CD4-positive, alpha-beta memory T cell (primary cell): ENCODE measurements at regions not wholly inside any gene's neighbourhood (a gene's known extent, or its start where the extent isn't known, plus 50 kb on each side); places are given as distances from the start of the nearest gene placed in this dataset.
A peak's percentile ranks its signal among the peaks of the same experiment; 100 is the strongest.

Experiments used
- CTCF ChIA-PET: fragments of 350-600 bp; sonication (Branson Sonifier 250); formaldehyde crosslinking; loops from one replicate; lab custom pipeline; 2021; ENCODE audit warnings: inconsistent platforms; ENCODE audit not compliant: partially characterized antibody; lab: Charles Lee
- POLR2A ChIA-PET: fragments of 350-600 bp; sonication (Branson Sonifier 250); formaldehyde crosslinking; loops from one replicate; lab custom pipeline; 2021; ENCODE audit not compliant: partially characterized antibody; lab: Charles Lee
- DNase-seq, 5 donors: peaks; one replicate each; pipeline versions ENCODE4 v3.0.0 to v3.0.0-alpha.2; 2020 to 2022; ENCODE audit warnings: mixed read lengths in 1 of 5
- H3K27ac ChIP-seq: one replicate; pipeline ENCODE4 v1.7.0; 2013; ENCODE audit warnings: low read depth, low read length
- H3K27me3 ChIP-seq: 2 replicates; pipeline ENCODE4 v1.7.0; 2013; ENCODE audit warnings: mild to moderate bottlenecking, low read length, moderate library complexity; ENCODE audit not compliant: insufficient read depth
- H3K36me3 ChIP-seq: 2 replicates; pipeline ENCODE4 v1.7.0; 2013; ENCODE audit warnings: mild to moderate bottlenecking, low read length, moderate library complexity; ENCODE audit not compliant: insufficient read depth
- H3K4me1 ChIP-seq: 2 replicates; pipeline ENCODE4 v1.7.0; 2013; ENCODE audit warnings: mild to moderate bottlenecking, low read length, moderate library complexity; ENCODE audit not compliant: insufficient read depth
- H3K4me3 ChIP-seq, 2 donors: one replicate each; pipeline ENCODE4 v1.7.0; 2013; ENCODE audit warnings: low read length in 2 of 2, mild to moderate bottlenecking in 1 of 2
- H3K9me3 ChIP-seq, 2 donors: one replicate each; pipeline ENCODE4 v1.7.0; 2013; ENCODE audit warnings: low read length in 2 of 2, control low read depth in 1 of 2; ENCODE audit not compliant: control insufficient read depth in 1 of 2
- H3K27ac Mint-ChIP-seq, 7 donors: one replicate each; pipeline ENCODE4 v1.8.0; 2020 to 2021; ENCODE audit warnings: mixed read lengths in 7 of 7, mild to moderate bottlenecking in 6 of 7, inconsistent platforms in 3 of 7, moderate library complexity in 3 of 7
- H3K27me3 Mint-ChIP-seq, 2 donors: one replicate each; pipeline ENCODE4 v1.8.0; 2020 to 2021; ENCODE audit warnings: mixed read lengths in 2 of 2
- H3K36me3 Mint-ChIP-seq, 2 donors: one replicate each; pipeline ENCODE4 v1.8.0; 2020 to 2021; ENCODE audit warnings: mixed read lengths in 2 of 2, inconsistent platforms in 1 of 2, mild to moderate bottlenecking in 1 of 2
- H3K4me1 Mint-ChIP-seq, 4 donors: one replicate each; pipeline ENCODE4 v1.8.0; 2020 to 2021; ENCODE audit warnings: mixed read lengths in 4 of 4, mild to moderate bottlenecking in 1 of 4
- H3K4me3 Mint-ChIP-seq, 8 donors: one replicate each; pipeline ENCODE4 v1.8.0; 2020 to 2021; ENCODE audit warnings: mixed read lengths in 8 of 8, mild to moderate bottlenecking in 7 of 8, moderate library complexity in 6 of 8, inconsistent platforms in 3 of 8
- H3K9me3 Mint-ChIP-seq, 8 donors: one replicate each; pipeline ENCODE4 v1.8.0; 2020 to 2021; ENCODE audit warnings: mixed read lengths in 8 of 8, mild to moderate bottlenecking in 5 of 8, inconsistent platforms in 3 of 8, moderate library complexity in 1 of 8
- intact Hi-C: fragments of 100-400 bp; cut with micrococcal nuclease; formaldehyde crosslinking; loops from one replicate; pipeline ENCODE4 v1.15.1; 2023

- Mint-ChIP-seq H3K9me3 (peaks cover 0 to 9% (median 4%) of the 10 kb centered on the region in 8 donors), H3K27me3 (peaks cover 13 to 14% of the 10 kb centered on the region in 2 donors), H3K4me1 (no peaks in the 10 kb centered on the region), H3K36me3 (no peaks in the 10 kb centered on the region), H3K4me3 (no peak overlapping the region), H3K27ac (no peak overlapping the region)
- no peak overlapping the region for H3K4me3 ChIP-seq
- POLR2A ChIA-PET, result no interaction called here
- intact Hi-C loops, result no loop called here
- H3K27ac ChIP-seq, result no peak overlapping the region
- DNase-seq, result no peak
- H3K4me1 ChIP-seq, result no peaks in the 10 kb centered on the region
- CTCF ChIA-PET, result interaction anchor here (1.3 kb wide), 1 partner anchor 27 kb away, joined by 5 read pairs; no protein-coding TSS in a partner anchor
- H3K27me3 ChIP-seq, result no peaks in the 10 kb centered on the region
- no peaks in the 10 kb centered on the region for H3K9me3 ChIP-seq
- no peaks in the 10 kb centered on the region for H3K36me3 ChIP-seq
These were observed 202.7 kb upstream of the KBTBD8 start for GRCh38 chr3:66795365-66795764.

DNA sequence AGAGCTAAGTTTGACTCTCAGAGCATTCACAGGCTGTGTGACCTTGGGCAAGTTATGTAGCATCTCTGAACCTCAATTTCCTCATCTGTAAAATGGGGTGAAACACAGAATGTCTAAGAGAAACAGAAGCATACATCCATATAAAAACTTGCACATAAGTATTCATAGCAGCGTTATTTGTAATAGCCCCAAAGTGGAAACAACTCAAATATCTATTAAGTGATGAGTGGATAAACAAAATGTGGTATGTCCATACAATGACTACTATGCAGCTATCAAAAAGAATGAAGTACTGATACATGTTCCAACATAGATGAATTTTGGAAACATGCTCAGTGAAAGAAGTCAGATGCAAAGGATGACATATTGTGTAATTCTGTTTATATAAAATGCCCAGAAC, 201.8 kb upstream of the KBTBD8 start:
- Mint-ChIP-seq H3K27me3 (peaks cover 13 to 14% of the 10 kb centered on the region in 2 donors), H3K9me3 (peaks cover 0 to 9% (median 4%) of the 10 kb centered on the region in 8 donors), H3K4me3 (no peak overlapping the region), H3K4me1 (no peaks in the 10 kb centered on the region), H3K36me3 (no peaks in the 10 kb centered on the region), H3K27ac (no peak overlapping the region)
- Histone ChIP-seq H3K27me3 (no peaks in the 10 kb centered on the region), H3K36me3 (no peaks in the 10 kb centered on the region), H3K27ac (no peak overlapping the region), H3K4me1 (no peaks in the 10 kb centered on the region), H3K4me3 (no peak overlapping the region), H3K9me3 (no peaks in the 10 kb centered on the region)
- POLR2A ChIA-PET, result no interaction called here
- no peak for DNase-seq
- intact Hi-C loops, result no loop called here
- CTCF ChIA-PET, result no interaction called here

GRCh38 chr3:66797889-66798560, 200.1 kb upstream of the KBTBD8 start:
- Mint-ChIP-seq H3K9me3 (peaks cover 0 to 9% (median 4%) of the 10 kb centered on the region in 8 donors), H3K27ac (no peak overlapping the region), H3K4me1 (no peaks in the 10 kb centered on the region), H3K36me3 (no peaks in the 10 kb centered on the region), H3K4me3 (no peak overlapping the region), H3K27me3 (peaks cover 17% of the 10 kb centered on the region in 2 donors)
- Histone ChIP-seq H3K4me3 (no peak overlapping the region), H3K9me3 (no peaks in the 10 kb centered on the region), H3K4me1 (no peaks in the 10 kb centered on the region), H3K36me3 (no peaks in the 10 kb centered on the region), H3K27ac (no peak overlapping the region), H3K27me3 (no peaks in the 10 kb centered on the region)
- DNase-seq, result no peak
- POLR2A ChIA-PET, result no interaction called here
- CTCF ChIA-PET, result no interaction called here
- intact Hi-C loops, result no loop called here

DNA sequence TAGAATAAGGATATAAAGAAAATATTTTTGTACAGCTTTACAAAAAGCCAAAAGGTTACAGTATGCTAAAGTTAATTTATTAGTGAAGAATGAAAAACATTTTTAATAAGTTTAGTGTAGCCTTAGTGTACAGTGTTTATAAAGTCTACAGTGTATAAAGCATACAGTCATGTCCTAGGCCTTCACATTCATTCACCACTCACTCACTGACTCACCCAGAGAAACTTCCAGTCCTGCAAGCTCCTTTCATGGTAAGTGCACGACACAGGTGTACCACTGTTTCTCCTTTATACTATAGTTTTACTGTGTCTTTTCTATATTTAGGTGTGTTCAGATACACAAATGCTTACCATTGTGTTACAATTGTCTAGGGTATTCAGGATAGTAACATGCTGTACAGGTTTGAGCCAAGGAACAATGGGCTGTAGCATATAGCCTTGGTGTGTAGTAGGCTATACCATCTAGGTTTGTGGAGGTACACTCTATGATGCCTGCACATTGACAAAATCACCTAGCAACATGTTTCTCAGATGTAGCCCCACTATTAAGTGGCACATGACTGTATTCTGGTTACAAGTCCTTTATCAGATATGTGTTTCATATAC, 197.1 kb upstream of the KBTBD8 start:
- H3K27me3 ChIP-seq, result no peaks in the 10 kb centered on the region
- DNase-seq, result no peak
- H3K4me1 ChIP-seq, result no peaks in the 10 kb centered on the region
- H3K4me3 ChIP-seq, result no peak overlapping the region
- Mint-ChIP-seq H3K27ac (no peak overlapping the region), H3K27me3 (peaks cover 17% of the 10 kb centered on the region in 2 donors), H3K9me3 (peaks cover 0 to 9% (median 4%) of the 10 kb centered on the region in 8 donors), H3K4me3 (no peak overlapping the region), H3K36me3 (no peaks in the 10 kb centered on the region), H3K4me1 (peaks cover 2 to 11% (median 7%) of the 10 kb centered on the region in 4 donors)
- no peak overlapping the region for H3K27ac ChIP-seq
- POLR2A ChIA-PET, result no interaction called here
- no peaks in the 10 kb centered on the region for H3K36me3 ChIP-seq
- CTCF ChIA-PET, result interaction anchor here (1.2 to 3.1 kb wide), 2 partner anchors 17 to 393 kb away, joined by 5 to 23 read pairs; no protein-coding TSS in a partner anchor
- no peaks in the 10 kb centered on the region for H3K9me3 ChIP-seq
- intact Hi-C loops, result no loop called here

DNA sequence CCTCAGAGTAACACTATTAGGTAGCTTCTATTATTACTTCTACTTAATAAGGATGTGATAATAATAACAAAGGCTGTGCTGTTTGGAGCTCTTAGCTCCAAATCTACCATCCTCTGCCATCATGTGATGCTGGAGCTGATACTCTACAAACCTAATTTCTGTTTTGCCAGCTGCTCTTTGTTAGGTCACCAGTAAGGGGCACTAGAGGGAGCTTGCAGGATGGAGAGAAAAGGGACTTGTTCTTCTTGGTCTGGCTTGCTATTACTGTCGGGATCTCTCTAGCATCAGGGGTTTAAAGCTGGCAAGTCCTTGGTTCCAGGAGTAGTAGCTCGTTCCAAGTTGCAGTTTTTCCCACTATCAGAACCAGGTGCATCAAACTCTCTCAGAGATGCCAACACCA, 194.9 kb upstream of the KBTBD8 start:
- Mint-ChIP-seq H3K4me1 (peaks cover 2 to 11% (median 7%) of the 10 kb centered on the region in 4 donors), H3K27me3 (peaks cover 12 to 14% of the 10 kb centered on the region in 2 donors), H3K9me3 (peaks cover 0 to 3% (median 0%) of the 10 kb centered on the region in 8 donors), H3K36me3 (no peaks in the 10 kb centered on the region), H3K27ac (peak overlapping the region in 1 of 7 donors; percentile 11), H3K4me3 (peak overlapping the region in 1 of 8 donors; percentile 18)
- Histone ChIP-seq H3K4me1 (no peaks in the 10 kb centered on the region), H3K27me3 (no peaks in the 10 kb centered on the region), H3K36me3 (no peaks in the 10 kb centered on the region), H3K4me3 (no peak overlapping the region), H3K27ac (no peak overlapping the region), H3K9me3 (no peaks in the 10 kb centered on the region)
- no peak for DNase-seq
- CTCF ChIA-PET, result interaction anchor here (0.7 to 4.2 kb wide), 7 partner anchors 13 to 848 kb away, joined by 3 to 28 read pairs (median 11); no protein-coding TSS in a partner anchor
- POLR2A ChIA-PET, result no interaction called here
- intact Hi-C loops, result no loop called here

DNA sequence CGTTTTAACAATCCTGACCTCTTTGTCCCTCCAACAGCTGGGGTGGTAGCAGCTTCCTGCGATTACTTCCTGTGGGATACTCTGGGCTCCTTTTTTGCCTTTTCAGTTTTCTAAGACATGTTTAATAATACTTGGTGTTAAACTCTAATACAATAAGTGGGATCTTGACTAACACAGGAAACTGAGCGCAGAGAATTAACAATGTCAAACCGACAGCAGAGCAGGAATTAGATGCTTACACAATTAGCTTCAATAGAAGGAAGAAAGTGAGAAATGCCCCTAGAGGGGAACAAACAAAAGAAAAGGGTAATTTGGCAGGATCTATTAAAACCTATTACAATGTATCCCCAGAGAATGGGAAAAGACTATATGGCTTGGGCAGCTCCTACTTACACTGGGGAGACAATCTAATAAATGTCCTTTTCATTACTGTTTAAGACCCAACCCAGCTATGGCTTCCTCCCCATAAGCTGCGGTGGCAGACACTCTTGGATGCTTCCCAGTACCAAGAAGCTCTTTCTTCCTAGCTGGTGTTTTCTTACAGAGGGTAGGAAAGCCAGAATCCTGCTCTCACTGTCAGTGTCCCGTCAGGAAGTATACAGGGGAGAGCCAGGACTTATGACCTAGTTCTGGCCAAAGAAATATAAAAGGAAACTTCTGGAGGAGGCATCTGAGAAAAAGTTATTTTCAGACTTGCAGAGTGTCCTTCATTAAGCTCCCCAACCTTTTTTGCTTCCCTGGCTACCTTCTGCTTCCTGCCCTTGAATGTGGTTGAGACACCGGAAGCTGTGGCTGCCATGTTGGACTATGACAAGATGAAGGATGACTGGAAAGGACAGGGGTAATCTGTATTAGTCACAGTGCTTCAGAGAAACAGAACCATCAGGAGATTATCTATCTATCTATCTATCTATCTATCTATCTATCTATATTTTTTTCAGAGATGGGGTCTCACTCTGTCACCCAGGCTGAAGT, 194.1 kb upstream of the KBTBD8 start:
- H3K4me1 Mint-ChIP-seq, result peaks cover 2 to 11% (median 7%) of the 10 kb centered on the region in 4 donors
- intact Hi-C loops, result no loop called here
- H3K4me3 Mint-ChIP-seq, result no peak overlapping the region

More for the DNA sequence above, 194.1 kb upstream of the KBTBD8 start:
- Histone ChIP-seq H3K4me1 (no peaks in the 10 kb centered on the region), H3K27ac (no peak overlapping the region), H3K36me3 (no peaks in the 10 kb centered on the region), H3K9me3 (no peaks in the 10 kb centered on the region), H3K27me3 (no peaks in the 10 kb centered on the region), H3K4me3 (no peak overlapping the region)
- Mint-ChIP-seq H3K27ac (peak overlapping the region in 1 of 7 donors; percentile 62), H3K9me3 (peaks cover 0 to 3% (median 0%) of the 10 kb centered on the region in 8 donors), H3K27me3 (peaks cover 6 to 11% of the 10 kb centered on the region in 2 donors), H3K36me3 (no peaks in the 10 kb centered on the region)
- DNase-seq, result no peak
- POLR2A ChIA-PET, result no interaction called here
- CTCF ChIA-PET, result interaction anchor here (0.8 to 4.2 kb wide), 6 partner anchors 13 to 550 kb away, joined by 3 to 28 read pairs (median 16); no protein-coding TSS in a partner anchor
